IMR-90 (cell line): ENCODE measurements at regions not wholly inside any gene's neighbourhood (a gene's known extent, or its start where the extent isn't known, plus 50 kb on each side); places are given as distances from the start of the nearest gene placed in this dataset.
A peak's percentile ranks its signal among the peaks of the same experiment; 100 is the strongest.

Experiments used
- ATAC-seq: fragments of 200-7000 bp; cut with Tn5 transposase; 2 replicates; pipeline ENCODE4 v1.9.1; 2020; ENCODE audit warnings: low read depth, mild to moderate bottlenecking, moderate library complexity
- BruUV-seq: library from RNA; stranded (reverse); fragments of 400-500 nt; replicated peaks from 2 replicates; lab custom pipeline; 2021; lab: Mats Ljungman, UMichigan
- CTCF ChIA-PET: fragments of 300-600 bp; formaldehyde crosslinking; extraction: SDS; loops from one replicate; lab custom pipeline; 2021; ENCODE audit warnings: antibody characterized with exemption; lab: Yijun Ruan, JAX
- POLR2A ChIA-PET: fragments of 300-600 bp; sonication (Branson Sonifier 250); formaldehyde crosslinking; loops from one replicate; lab custom pipeline; 2022; ENCODE audit warnings: antibody characterized with exemption; ENCODE audit not compliant: unreplicated experiment; lab: Charles Lee
- DNase-seq: peaks from one replicate; pipeline ENCODE4 v3.0.0; 2013
- H2AFZ ChIP-seq: replicated peaks from 2 replicates; pipeline ENCODE3; 2013; ENCODE audit warnings: low read length, mild to moderate bottlenecking; ENCODE audit not compliant: poor library complexity
- H2AK5ac ChIP-seq: 2 replicates; pipeline ENCODE4 v1.6.1; 2013; ENCODE audit warnings: low read depth, low read length, inconsistent platforms
- H2AK9ac ChIP-seq: replicated peaks from 2 replicates; pipeline ENCODE3; 2013; ENCODE audit warnings: mild to moderate bottlenecking, low read depth, low read length, moderate library complexity; ENCODE audit not compliant: poor library complexity
- H2BK120ac ChIP-seq: 2 replicates; pipeline ENCODE4 v1.6.1; 2013; ENCODE audit warnings: low read depth, low read length, inconsistent platforms
- H2BK15ac ChIP-seq: 3 replicates; pipeline ENCODE4 v1.6.1; 2013; ENCODE audit warnings: low read depth, low read length, inconsistent platforms
- H2BK20ac ChIP-seq: 2 replicates; pipeline ENCODE4 v1.6.1; 2013; ENCODE audit warnings: low read depth, mild to moderate bottlenecking, inconsistent platforms, low read length, moderate library complexity
- H2BK5ac ChIP-seq: 2 replicates; pipeline ENCODE4 v1.6.1; 2013; ENCODE audit warnings: mild to moderate bottlenecking, low read depth, low read length, inconsistent platforms; ENCODE audit not compliant: poor library complexity, severe bottlenecking
- H3K14ac ChIP-seq: replicated peaks from 2 replicates; pipeline ENCODE4 v1.6.1; 2013; ENCODE audit warnings: low read depth, low read length, inconsistent platforms
- H3K18ac ChIP-seq: 2 replicates; pipeline ENCODE4 v1.6.1; 2013; ENCODE audit warnings: low read depth, low read length, control low read depth
- H3K23ac ChIP-seq: 2 replicates; pipeline ENCODE4 v1.6.1; 2013; ENCODE audit warnings: low read depth, low read length, inconsistent platforms
- H3K27ac ChIP-seq: 2 replicates; pipeline ENCODE4 v1.5.1; 2013; ENCODE audit warnings: mild to moderate bottlenecking, control low read depth, low read length; ENCODE audit not compliant: insufficient read depth
- H3K27me3 ChIP-seq: 2 replicates; pipeline ENCODE4 v1.6.1; 2013; ENCODE audit warnings: low read length; ENCODE audit not compliant: control insufficient read depth, insufficient read depth
- H3K36me3 ChIP-seq: 2 replicates; pipeline ENCODE4 v1.6.1; 2013; ENCODE audit warnings: low read length, mixed read lengths; ENCODE audit not compliant: control insufficient read depth, insufficient read depth
- H3K4ac ChIP-seq: 2 replicates; pipeline ENCODE4 v1.6.1; 2013; ENCODE audit warnings: low read depth, low read length, inconsistent platforms
- H3K4me1 ChIP-seq: 2 replicates; pipeline ENCODE4 v1.6.1; 2013; ENCODE audit warnings: low read length, mixed read lengths; ENCODE audit not compliant: control insufficient read depth, insufficient read depth
- H3K4me2 ChIP-seq: 2 replicates; pipeline ENCODE4 v1.6.1; 2013; ENCODE audit warnings: low read depth, mild to moderate bottlenecking, control low read depth, low read length, moderate library complexity
- H3K4me3 ChIP-seq: 2 replicates; pipeline ENCODE4 v1.5.1; 2013; ENCODE audit warnings: low read depth, mild to moderate bottlenecking, control low read depth, low read length, moderate library complexity; ENCODE audit not compliant: insufficient read depth
- H3K56ac ChIP-seq: 2 replicates; pipeline ENCODE4 v1.6.1; 2013; ENCODE audit warnings: low read length, inconsistent platforms; ENCODE audit not compliant: insufficient read depth; ENCODE audit errors: extremely low read depth
- H3K79me1 ChIP-seq, 2 experiments: 2 replicates each; pipeline ENCODE4 v1.6.1; 2013; ENCODE audit warnings: low read length in 2 of 2, inconsistent platforms in 1 of 2, low read depth in 1 of 2
- H3K9ac ChIP-seq: 2 replicates; pipeline ENCODE4 v1.6.1; 2013; ENCODE audit warnings: low read depth, low read length, control low read depth
- H3K9me1 ChIP-seq: 2 replicates; pipeline ENCODE4 v1.6.1; 2013; ENCODE audit warnings: low read length, inconsistent platforms; ENCODE audit not compliant: insufficient read depth
- H3K9me3 ChIP-seq: 2 replicates; pipeline ENCODE4 v1.6.1; 2013; ENCODE audit warnings: low read length; ENCODE audit not compliant: control insufficient read depth, insufficient read depth
- H4K20me1 ChIP-seq: 2 replicates; pipeline ENCODE4 v1.6.1; 2013; ENCODE audit warnings: low read length, inconsistent platforms; ENCODE audit not compliant: insufficient read depth
- H4K5ac ChIP-seq: 2 replicates; pipeline ENCODE4 v1.6.1; 2013; ENCODE audit warnings: mild to moderate bottlenecking, low read depth, low read length, control low read depth
- H4K8ac ChIP-seq, 2 experiments: 2 replicates each; pipeline ENCODE4 v1.6.1; 2013; ENCODE audit warnings: low read depth in 2 of 2, low read length in 2 of 2, control low read depth in 1 of 2, inconsistent platforms in 1 of 2
- H4K91ac ChIP-seq: 2 replicates; pipeline ENCODE4 v1.6.1; 2013; ENCODE audit warnings: low read depth, low read length, inconsistent platforms; ENCODE audit not compliant: insufficient read depth
- CEBPB ChIP-seq: IDR thresholded peaks from 2 replicates; pipeline ENCODE4 v1.6.1; 2012; ENCODE audit warnings: low read depth, low read length, improper control_type of control experiment
- CTCF ChIP-seq: conservative IDR thresholded peaks from 2 replicates; pipeline ENCODE4 v1.5.1; 2012; ENCODE audit warnings: mild to moderate bottlenecking, low read depth, low read length, improper control_type of control experiment
- MAFK ChIP-seq: IDR thresholded peaks from 2 replicates; pipeline ENCODE4 v1.6.1; 2012; ENCODE audit warnings: low read depth, low read length, improper control_type of control experiment
- MAZ ChIP-seq: IDR thresholded peaks from 2 replicates; pipeline ENCODE4 v1.6.1; 2012; ENCODE audit warnings: low read depth, mild to moderate bottlenecking, low read length, improper control_type of control experiment, moderate library complexity, borderline replicate concordance
- MXI1 ChIP-seq: IDR thresholded peaks from 2 replicates; pipeline ENCODE4 v1.6.1; 2012; ENCODE audit warnings: low read depth, mild to moderate bottlenecking, low read length, moderate library complexity, borderline replicate concordance
- NFE2L2 ChIP-seq: fragments of 150-350 bp; IDR thresholded peaks from 2 replicates; pipeline ENCODE4 v1.6.1; 2016; ENCODE audit warnings: low read depth, mild to moderate bottlenecking, low read length
- POLR2A ChIP-seq: IDR thresholded peaks from 2 replicates; pipeline ENCODE4 v1.6.1; 2012; ENCODE audit warnings: mild to moderate bottlenecking, low read depth, low read length
- RAD21 ChIP-seq: IDR thresholded peaks from 2 replicates; pipeline ENCODE4 v1.6.1; 2012; ENCODE audit warnings: low read length, improper control_type of control experiment
- RFX5 ChIP-seq: IDR thresholded peaks from 2 replicates; pipeline ENCODE4 v1.8.0; 2012; ENCODE audit warnings: low read depth, mild to moderate bottlenecking, low read length, moderate library complexity
- SMC3 ChIP-seq: fragments of 150-350 bp; IDR thresholded peaks from 2 replicates; pipeline ENCODE4 v1.6.1; 2016; ENCODE audit warnings: low read depth, mild to moderate bottlenecking, antibody characterized with exemption, low read length, moderate library complexity
- WGBS, 2 experiments: methylation state at CpG; one replicate each; pipeline versions ENCODE4 v1.1.5 to v1.1.7; 2013; ENCODE audit warnings: missing lambda C conversion rate in 2 of 2; ENCODE audit not compliant: insufficient read length in 1 of 2; ENCODE audit errors: extremely low coverage in 2 of 2; 5-methylcytosine and 5-hydroxymethylcytosine counted together
- dilution Hi-C: fragments of 300-500 bp; cut with HindIII; formaldehyde crosslinking; loops from one replicate; pipeline ENCODE4 v1.14.3; 2018; ENCODE audit warnings: low sequenced_read_pairs; ENCODE audit not compliant: unreplicated experiment
- in situ Hi-C: fragments of 300-500 bp; cut with MboI; formaldehyde crosslinking; loops from 3 replicates; pipeline ENCODE4 v1.14.3; 2019; ENCODE audit warnings: low sequenced_read_pairs, inconsistent platforms, mixed read lengths
- intact Hi-C: fragments of 100-400 bp; cut with micrococcal nuclease; formaldehyde crosslinking; loops from 2 replicates; pipeline ENCODE4 v1.10.0; 2022
- TF ChIP-seq, protein P1 (sequence below): fragments of 150-350 bp; IDR thresholded peaks from 2 replicates; pipeline ENCODE4 v1.6.1; 2016; ENCODE audit warnings: low read depth, mild to moderate bottlenecking, low read length, moderate library complexity, borderline replicate concordance

- TF ChIP-seq RAD21 (peak; percentile 70), CEBPB (no peak), CTCF (peak; percentile 86), MAFK (no peak), RFX5 (no peak), MAZ (no peak), SMC3 (peak; percentile 65), MXI1 (no peak), NFE2L2 (no peak), POLR2A (no peak)
- TF ChIP-seq, protein P1, sequence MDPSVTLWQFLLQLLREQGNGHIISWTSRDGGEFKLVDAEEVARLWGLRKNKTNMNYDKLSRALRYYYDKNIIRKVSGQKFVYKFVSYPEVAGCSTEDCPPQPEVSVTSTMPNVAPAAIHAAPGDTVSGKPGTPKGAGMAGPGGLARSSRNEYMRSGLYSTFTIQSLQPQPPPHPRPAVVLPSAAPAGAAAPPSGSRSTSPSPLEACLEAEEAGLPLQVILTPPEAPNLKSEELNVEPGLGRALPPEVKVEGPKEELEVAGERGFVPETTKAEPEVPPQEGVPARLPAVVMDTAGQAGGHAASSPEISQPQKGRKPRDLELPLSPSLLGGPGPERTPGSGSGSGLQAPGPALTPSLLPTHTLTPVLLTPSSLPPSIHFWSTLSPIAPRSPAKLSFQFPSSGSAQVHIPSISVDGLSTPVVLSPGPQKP, result no peak
- Histone ChIP-seq H3K9me1 (no peaks in the 10 kb centered on the region), H3K27me3 (peaks cover 29% of the 10 kb centered on the region), H2BK15ac (no peak overlapping the region), H3K18ac (no peak overlapping the region), H4K20me1 (no peaks in the 10 kb centered on the region), H3K9ac (no peak overlapping the region), H3K4me1 (no peaks in the 10 kb centered on the region), H3K4me3 (no peak overlapping the region), H3K27ac (no peak overlapping the region), H3K4me2 (no peak overlapping the region), H2AK5ac (no peak overlapping the region), H2BK120ac (no peak overlapping the region), H3K36me3 (no peaks in the 10 kb centered on the region), H3K14ac (no peak overlapping the region), H3K56ac (no peak overlapping the region), H2BK20ac (no peak overlapping the region), H3K9me3 (no peaks in the 10 kb centered on the region), H4K5ac (no peak overlapping the region), H2AK9ac (no peak overlapping the region), H4K91ac (no peak overlapping the region), H3K23ac (no peak overlapping the region), H2BK5ac (no peak overlapping the region), H3K79me1 (no peaks in the 10 kb centered on the region), H3K4ac (no peak overlapping the region), H2AFZ (no peak overlapping the region), H4K8ac (no peak overlapping the region)
- intact Hi-C loops (loop anchor here (5.0 kb wide), 2 partner anchors 567 to 937 kb away; no protein-coding TSS in a partner anchor), dilution Hi-C loops (no loop called here), in situ Hi-C loops (loop anchor here (5.0 kb wide), 1 partner anchor 147 kb away; no protein-coding TSS in a partner anchor)
- DNase-seq, result peak; percentile 72
- WGBS, 2 experiments, result 0% methylated on average over 1 of the region's 14 CpGs; no CpG with 5 or more reads in 1 of the 2 experiments
- no TSS peak for BruUV-seq
- peak; percentile 83 for ATAC-seq
- ChIA-PET POLR2A (no interaction called here), CTCF (interaction anchor here (0.6 to 1.5 kb wide), 12 partner anchors 34 to 525 kb away, joined by 3 to 10 read pairs (median 3); no protein-coding TSS in a partner anchor)
Measured at GRCh38 chr12:4855121-4855924, 54.4 kb upstream of the KCNA1 start.
